ENCODE measurements at regions not wholly inside any gene's neighbourhood (a gene's known extent, or its start where the extent isn't known, plus 50 kb on each side); places are given as distances from the start of the nearest gene placed in this dataset.

- TF ChIP-seq EZH2 (IDR thresholded peaks at IDR 0.05; ENCODE audit: insufficient read depth, poor library complexity, severe bottlenecking) (no peak), EZH2phosphoT487 (IDR thresholded peaks at IDR 0.05; ENCODE audit: insufficient read depth, low read depth) (no peak)
These were observed 432.3 kb downstream of the PLPP3 start for GRCh38 chr1:56147034-56147433.
